Stimulated activated CD4-positive, alpha-beta T cell treated with anti-CD3 and anti-CD28 coated beads, TNF-alpha, amount 100 ng/mL, for 1 hour (primary cell): ENCODE measurements at regions not wholly inside any gene's neighbourhood (a gene's known extent, or its start where the extent isn't known, plus 50 kb on each side); places are given as distances from the start of the nearest gene placed in this dataset.
"Not testable (repeated sequence)": the region's sequence is repeated elsewhere in the genome, so short reads cannot be mapped to it uniquely, and the experiment has no call there.

Source experiments
- DNase-seq, 3 donors: peaks; one replicate each; pipeline ENCODE4 v3.0.0-alpha.2; 2020; ENCODE audit warnings: low read depth in 3 of 3, low spot score in 1 of 3

DNA sequence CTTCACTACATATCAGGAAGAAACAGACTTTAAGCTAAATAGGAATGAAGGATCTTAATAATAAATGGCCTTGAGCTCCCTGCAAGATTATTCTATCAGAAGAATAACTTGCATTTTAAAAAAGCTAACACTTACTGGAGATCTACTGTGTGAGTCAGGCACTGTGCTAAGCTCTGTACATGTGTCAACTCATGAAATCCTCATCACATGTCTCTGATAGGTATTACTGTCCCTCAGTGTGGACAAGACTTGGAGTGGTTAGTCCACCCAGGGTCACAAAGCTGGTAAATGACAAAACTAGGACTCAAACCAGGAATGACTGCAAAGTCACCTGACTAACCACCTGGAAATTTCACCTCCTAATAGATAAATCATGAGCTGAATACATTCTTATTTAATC is 57.1 kb upstream of the KCTD7 start:
- no peak for DNase-seq

- DNase-seq = not testable (repeated sequence)
Measured at GRCh38 chr7:66573782-66574495, 54.7 kb upstream of the KCTD7 start.

DNA sequence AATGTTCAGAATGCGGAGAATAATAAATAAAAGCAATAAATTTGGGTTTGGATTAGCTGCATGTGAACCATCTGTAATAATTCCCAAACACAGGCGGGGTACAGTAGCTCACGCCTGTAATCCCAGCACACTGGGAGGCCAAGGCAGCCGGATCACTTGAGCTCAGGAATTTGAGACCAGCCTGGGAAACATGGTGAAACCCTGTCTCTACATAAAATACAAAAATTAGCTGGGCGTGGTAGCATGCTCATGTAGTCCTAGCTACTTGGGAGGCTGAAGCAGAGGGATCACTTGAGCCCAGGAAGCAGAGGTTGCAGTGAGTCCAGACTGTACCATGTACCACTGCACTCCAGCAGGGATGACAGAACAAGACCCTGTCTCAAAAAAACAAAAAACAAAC is 53.9 kb upstream of the KCTD7 start:
- not testable (repeated sequence) for DNase-seq

- no peak for DNase-seq
Measured at GRCh38 chr7:66575398-66575797, 53.3 kb upstream of the KCTD7 start.

DNA sequence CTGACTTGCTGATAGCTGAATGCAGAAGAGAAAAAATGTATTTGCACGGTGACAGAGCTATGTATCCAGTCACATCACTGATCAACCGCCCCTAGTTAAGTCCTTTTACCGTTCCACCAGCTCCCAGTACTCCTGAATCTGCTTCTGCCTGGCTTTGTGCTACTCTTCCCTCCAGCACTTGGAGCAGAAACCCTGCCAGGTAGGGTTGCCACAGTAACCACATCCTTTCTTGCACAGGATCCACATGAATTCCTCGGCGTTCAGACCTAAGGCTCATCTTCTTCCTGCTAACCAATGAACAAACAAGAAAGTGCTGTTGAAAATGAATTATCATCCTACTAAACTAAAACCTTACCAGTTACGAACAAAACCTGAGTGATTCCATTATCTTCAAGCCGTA is 52.0 kb upstream of the KCTD7 start:
- no peak for DNase-seq
